ENCODE measurements at regions not wholly inside any gene's neighbourhood (a gene's known extent, or its start where the extent isn't known, plus 50 kb on each side); places are given as distances from the start of the nearest gene placed in this dataset.

DNA sequence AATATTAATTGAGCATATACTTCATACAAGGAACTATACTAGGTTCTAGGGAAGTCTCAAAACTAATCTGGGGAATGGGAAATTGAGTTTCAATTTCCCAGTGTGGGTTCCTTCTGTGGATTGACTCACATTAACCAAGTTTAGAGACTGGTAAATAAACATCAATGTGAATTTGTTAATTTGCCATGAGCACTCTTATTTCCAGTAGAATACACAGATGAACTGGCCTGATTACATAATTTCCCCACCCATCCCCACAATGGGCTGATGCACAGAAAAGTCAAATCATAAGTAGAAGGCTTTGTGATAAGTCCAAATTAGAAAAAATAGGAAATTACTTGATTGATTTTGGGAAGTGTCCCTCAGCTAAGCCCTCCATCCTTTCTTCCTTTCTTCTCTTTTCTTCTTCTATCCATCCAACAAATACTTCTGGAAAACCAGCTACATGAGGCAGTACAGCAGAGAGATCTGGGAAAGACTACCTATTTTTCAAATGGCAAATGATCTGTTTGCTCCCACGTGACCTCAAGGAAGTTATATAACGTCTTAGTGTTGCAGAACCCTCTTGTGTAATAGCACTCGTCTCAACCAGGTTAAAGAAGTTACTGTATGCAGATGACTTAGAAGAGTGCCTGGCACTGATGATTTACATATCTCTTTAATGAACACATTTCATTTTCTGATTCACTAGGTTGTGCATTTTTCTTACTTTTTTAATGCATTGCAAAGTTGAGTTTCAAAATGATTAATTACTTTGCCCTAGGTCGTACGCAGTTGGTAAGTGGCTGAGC, 312.3 kb downstream of the SV2B start (continued):
- TF ChIP-seq, protein P1, sequence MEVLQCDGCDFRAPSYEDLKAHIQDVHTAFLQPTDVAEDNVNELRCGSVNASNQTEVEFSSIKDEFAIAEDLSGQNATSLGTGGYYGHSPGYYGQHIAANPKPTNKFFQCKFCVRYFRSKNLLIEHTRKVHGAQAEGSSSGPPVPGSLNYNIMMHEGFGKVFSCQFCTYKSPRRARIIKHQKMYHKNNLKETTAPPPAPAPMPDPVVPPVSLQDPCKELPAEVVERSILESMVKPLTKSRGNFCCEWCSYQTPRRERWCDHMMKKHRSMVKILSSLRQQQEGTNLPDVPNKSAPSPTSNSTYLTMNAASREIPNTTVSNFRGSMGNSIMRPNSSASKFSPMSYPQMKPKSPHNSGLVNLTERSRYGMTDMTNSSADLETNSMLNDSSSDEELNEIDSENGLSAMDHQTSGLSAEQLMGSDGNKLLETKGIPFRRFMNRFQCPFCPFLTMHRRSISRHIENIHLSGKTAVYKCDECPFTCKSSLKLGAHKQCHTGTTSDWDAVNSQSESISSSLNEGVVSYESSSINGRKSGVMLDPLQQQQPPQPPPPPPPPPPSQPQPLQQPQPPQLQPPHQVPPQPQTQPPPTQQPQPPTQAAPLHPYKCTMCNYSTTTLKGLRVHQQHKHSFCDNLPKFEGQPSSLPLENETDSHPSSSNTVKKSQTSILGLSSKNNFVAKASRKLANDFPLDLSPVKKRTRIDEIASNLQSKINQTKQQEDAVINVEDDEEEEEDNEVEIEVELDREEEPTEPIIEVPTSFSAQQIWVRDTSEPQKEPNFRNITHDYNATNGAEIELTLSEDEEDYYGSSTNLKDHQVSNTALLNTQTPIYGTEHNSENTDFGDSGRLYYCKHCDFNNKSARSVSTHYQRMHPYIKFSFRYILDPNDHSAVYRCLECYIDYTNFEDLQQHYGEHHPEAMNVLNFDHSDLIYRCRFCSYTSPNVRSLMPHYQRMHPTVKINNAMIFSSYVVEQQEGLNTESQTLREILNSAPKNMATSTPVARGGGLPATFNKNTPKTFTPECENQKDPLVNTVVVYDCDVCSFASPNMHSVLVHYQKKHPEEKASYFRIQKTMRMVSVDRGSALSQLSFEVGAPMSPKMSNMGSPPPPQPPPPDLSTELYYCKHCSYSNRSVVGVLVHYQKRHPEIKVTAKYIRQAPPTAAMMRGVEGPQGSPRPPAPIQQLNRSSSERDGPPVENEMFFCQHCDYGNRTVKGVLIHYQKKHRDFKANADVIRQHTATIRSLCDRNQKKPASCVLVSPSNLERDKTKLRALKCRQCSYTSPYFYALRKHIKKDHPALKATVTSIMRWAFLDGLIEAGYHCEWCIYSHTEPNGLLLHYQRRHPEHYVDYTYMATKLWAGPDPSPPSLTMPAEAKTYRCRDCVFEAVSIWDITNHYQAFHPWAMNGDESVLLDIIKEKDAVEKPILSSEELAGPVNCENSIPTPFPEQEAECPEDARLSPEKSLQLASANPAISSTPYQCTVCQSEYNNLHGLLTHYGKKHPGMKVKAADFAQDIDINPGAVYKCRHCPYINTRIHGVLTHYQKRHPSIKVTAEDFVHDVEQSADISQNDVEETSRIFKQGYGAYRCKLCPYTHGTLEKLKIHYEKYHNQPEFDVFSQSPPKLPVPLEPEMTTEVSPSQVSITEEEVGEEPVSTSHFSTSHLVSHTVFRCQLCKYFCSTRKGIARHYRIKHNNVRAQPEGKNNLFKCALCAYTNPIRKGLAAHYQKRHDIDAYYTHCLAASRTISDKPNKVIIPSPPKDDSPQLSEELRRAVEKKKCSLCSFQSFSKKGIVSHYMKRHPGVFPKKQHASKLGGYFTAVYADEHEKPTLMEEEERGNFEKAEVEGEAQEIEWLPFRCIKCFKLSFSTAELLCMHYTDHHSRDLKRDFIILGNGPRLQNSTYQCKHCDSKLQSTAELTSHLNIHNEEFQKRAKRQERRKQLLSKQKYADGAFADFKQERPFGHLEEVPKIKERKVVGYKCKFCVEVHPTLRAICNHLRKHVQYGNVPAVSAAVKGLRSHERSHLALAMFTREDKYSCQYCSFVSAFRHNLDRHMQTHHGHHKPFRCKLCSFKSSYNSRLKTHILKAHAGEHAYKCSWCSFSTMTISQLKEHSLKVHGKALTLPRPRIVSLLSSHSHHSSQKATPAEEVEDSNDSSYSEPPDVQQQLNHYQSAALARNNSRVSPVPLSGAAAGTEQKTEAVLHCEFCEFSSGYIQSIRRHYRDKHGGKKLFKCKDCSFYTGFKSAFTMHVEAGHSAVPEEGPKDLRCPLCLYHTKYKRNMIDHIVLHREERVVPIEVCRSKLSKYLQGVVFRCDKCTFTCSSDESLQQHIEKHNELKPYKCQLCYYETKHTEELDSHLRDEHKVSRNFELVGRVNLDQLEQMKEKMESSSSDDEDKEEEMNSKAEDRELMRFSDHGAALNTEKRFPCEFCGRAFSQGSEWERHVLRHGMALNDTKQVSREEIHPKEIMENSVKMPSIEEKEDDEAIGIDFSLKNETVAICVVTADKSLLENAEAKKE (CRISPR knock-in tag; IDR thresholded peaks at IDR 0.05): no peak
- no peak for TF ChIP-seq JUNB (IDR thresholded peaks at IDR 0.05; ENCODE audit: unreplicated experiment)
- no peak for TF ChIP-seq ZNF331 (CRISPR knock-in tag; IDR thresholded peaks at IDR 0.05; ENCODE audit: low read depth)
- no peak for TF ChIP-seq POLR2AphosphoS5 (IDR thresholded peaks at IDR 0.05; ENCODE audit: low read depth)
- TF ChIP-seq EZH2 (IDR thresholded peaks at IDR 0.05; ENCODE audit: low read depth, unreplicated experiment): no peak
- TF ChIP-seq EZH2phosphoT487 (IDR thresholded peaks at IDR 0.05; ENCODE audit: unreplicated experiment): no peak
- TF ChIP-seq STAT1 (IDR thresholded peaks at IDR 0.05; ENCODE audit: unreplicated experiment): no peak

DNA sequence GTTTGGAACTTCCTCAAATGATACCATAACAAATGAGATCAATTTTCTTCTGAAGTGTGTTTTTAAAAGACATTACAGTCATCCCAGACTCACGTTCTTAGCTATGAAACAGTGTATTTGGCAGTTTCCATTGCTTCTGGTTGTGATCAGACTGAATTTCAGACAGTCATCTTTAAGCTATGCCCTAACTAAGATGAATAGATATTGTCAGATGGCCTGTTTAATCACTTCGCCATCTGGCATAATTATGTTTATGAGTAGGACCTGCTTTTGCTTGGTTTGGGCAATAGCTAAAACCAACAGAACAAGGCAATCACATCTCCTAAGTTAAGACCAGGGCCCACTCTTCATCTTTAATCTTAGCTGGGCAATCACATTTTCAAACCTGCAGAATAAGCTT, 313.1 kb downstream of the SV2B start:
- no peak overlapping the region for H3K4me3 ChIP-seq
- Mint-ChIP-seq H3K4me1 (no peaks in the 10 kb centered on the region), H3K27me3 (ENCODE audit: insufficient read depth, low read depth, poor library complexity) (peaks cover 3% of the 10 kb centered on the region), H3K36me3 (ENCODE audit: low read depth) (no peaks in the 10 kb centered on the region), H3K9me3 (no peaks in the 10 kb centered on the region), H3K27ac (no peak overlapping the region), H3K4me3 (no peak overlapping the region)
- H3K27me3 ChIP-seq (ENCODE audit: insufficient read depth): no peaks in the 10 kb centered on the region
- H4K20me1 ChIP-seq (replicated peaks; ENCODE audit: insufficient read depth): no peaks in the 10 kb centered on the region
- H2AFZ ChIP-seq: no peak overlapping the region
- no peaks in the 10 kb centered on the region for H3F3A ChIP-seq (replicated peaks; ENCODE audit: low read depth)
- H3K9me2 ChIP-seq (ENCODE audit: insufficient read depth): no peaks in the 10 kb centered on the region
- H3K36me3 ChIP-seq (ENCODE audit: insufficient read depth): no peaks in the 10 kb centered on the region
- H3K79me2 ChIP-seq (replicated peaks; ENCODE audit: insufficient read depth): no peaks in the 10 kb centered on the region
- ATAC-seq: no peak
- no peak for DNase-seq (ENCODE audit: low spot score)
- no peak overlapping the region for H3K4me2 ChIP-seq
- H3K4me1 ChIP-seq (ENCODE audit: insufficient read depth): no peaks in the 10 kb centered on the region
- no peak overlapping the region for H3K27ac ChIP-seq (ENCODE audit: low read depth)
- TF ChIP-seq CREB1 (CRISPR knock-in tag; IDR thresholded peaks at IDR 0.05; ENCODE audit: low read depth) (no peak), JUNB (IDR thresholded peaks at IDR 0.05; ENCODE audit: unreplicated experiment) (no peak), STAT1 (IDR thresholded peaks at IDR 0.05; ENCODE audit: unreplicated experiment) (no peak), POLR2AphosphoS5 (IDR thresholded peaks at IDR 0.05; ENCODE audit: low read depth) (no peak), ZNF331 (CRISPR knock-in tag; IDR thresholded peaks at IDR 0.05; ENCODE audit: low read depth) (no peak), EZH2phosphoT487 (IDR thresholded peaks at IDR 0.05; ENCODE audit: unreplicated experiment) (no peak), NANOG (IDR thresholded peaks at IDR 0.05; ENCODE audit: borderline replicate concordance) (no peak)
- TF ChIP-seq, protein P2, sequence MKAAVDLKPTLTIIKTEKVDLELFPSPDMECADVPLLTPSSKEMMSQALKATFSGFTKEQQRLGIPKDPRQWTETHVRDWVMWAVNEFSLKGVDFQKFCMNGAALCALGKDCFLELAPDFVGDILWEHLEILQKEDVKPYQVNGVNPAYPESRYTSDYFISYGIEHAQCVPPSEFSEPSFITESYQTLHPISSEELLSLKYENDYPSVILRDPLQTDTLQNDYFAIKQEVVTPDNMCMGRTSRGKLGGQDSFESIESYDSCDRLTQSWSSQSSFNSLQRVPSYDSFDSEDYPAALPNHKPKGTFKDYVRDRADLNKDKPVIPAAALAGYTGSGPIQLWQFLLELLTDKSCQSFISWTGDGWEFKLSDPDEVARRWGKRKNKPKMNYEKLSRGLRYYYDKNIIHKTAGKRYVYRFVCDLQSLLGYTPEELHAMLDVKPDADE (IDR thresholded peaks at IDR 0.05): no peak
- TF ChIP-seq, protein P3, sequence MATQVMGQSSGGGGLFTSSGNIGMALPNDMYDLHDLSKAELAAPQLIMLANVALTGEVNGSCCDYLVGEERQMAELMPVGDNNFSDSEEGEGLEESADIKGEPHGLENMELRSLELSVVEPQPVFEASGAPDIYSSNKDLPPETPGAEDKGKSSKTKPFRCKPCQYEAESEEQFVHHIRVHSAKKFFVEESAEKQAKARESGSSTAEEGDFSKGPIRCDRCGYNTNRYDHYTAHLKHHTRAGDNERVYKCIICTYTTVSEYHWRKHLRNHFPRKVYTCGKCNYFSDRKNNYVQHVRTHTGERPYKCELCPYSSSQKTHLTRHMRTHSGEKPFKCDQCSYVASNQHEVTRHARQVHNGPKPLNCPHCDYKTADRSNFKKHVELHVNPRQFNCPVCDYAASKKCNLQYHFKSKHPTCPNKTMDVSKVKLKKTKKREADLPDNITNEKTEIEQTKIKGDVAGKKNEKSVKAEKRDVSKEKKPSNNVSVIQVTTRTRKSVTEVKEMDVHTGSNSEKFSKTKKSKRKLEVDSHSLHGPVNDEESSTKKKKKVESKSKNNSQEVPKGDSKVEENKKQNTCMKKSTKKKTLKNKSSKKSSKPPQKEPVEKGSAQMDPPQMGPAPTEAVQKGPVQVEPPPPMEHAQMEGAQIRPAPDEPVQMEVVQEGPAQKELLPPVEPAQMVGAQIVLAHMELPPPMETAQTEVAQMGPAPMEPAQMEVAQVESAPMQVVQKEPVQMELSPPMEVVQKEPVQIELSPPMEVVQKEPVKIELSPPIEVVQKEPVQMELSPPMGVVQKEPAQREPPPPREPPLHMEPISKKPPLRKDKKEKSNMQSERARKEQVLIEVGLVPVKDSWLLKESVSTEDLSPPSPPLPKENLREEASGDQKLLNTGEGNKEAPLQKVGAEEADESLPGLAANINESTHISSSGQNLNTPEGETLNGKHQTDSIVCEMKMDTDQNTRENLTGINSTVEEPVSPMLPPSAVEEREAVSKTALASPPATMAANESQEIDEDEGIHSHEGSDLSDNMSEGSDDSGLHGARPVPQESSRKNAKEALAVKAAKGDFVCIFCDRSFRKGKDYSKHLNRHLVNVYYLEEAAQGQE (IDR thresholded peaks at IDR 0.05; ENCODE audit: unreplicated experiment): no peak
